WI38 (cell line): ENCODE measurements at regions not wholly inside any gene's neighbourhood (a gene's known extent, or its start where the extent isn't known, plus 50 kb on each side); places are given as distances from the start of the nearest gene placed in this dataset.

Experiments
- H3K4me3 ChIP-seq: 2 replicates; pipeline ENCODE4 v1.5.1; 2011; ENCODE audit warnings: low read depth, mild to moderate bottlenecking, control low read depth, low read length
- TF ChIP-seq, protein P1 (sequence below): IDR thresholded peaks from 2 replicates; pipeline ENCODE4 v1.5.1; 2012; ENCODE audit warnings: low read depth, mild to moderate bottlenecking, control low read depth, low read length

- H3K4me3 ChIP-seq = no peak overlapping the region
- TF ChIP-seq, protein P1, sequence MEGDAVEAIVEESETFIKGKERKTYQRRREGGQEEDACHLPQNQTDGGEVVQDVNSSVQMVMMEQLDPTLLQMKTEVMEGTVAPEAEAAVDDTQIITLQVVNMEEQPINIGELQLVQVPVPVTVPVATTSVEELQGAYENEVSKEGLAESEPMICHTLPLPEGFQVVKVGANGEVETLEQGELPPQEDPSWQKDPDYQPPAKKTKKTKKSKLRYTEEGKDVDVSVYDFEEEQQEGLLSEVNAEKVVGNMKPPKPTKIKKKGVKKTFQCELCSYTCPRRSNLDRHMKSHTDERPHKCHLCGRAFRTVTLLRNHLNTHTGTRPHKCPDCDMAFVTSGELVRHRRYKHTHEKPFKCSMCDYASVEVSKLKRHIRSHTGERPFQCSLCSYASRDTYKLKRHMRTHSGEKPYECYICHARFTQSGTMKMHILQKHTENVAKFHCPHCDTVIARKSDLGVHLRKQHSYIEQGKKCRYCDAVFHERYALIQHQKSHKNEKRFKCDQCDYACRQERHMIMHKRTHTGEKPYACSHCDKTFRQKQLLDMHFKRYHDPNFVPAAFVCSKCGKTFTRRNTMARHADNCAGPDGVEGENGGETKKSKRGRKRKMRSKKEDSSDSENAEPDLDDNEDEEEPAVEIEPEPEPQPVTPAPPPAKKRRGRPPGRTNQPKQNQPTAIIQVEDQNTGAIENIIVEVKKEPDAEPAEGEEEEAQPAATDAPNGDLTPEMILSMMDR = no peak
Observed at GRCh38 chr7:115850774-115851173, 179.8 kb downstream of the TFEC start.

- H3K4me3 ChIP-seq = no peak overlapping the region
- TF ChIP-seq, protein P1 = no peak
Observed at GRCh38 chr7:115844857-115845256, 185.7 kb downstream of the TFEC start.

DNA sequence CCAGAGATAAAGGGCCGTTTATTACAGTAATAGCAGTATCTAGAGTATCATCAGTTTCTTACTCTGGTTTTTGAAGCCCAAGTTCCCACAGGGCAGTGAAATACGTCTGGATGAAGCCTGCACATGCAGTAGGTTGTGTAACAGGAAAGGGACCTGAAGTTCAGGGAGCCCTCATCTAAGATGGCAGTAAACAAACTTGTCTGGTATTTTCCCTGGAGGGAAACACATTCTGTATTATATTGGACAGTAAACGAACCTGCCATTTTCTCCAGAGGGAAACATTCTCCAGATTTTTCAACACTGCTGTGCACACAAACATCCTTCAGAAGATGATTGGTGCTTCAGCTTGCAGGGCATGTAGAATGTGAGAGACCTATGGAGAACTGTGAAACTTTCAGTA is 189.9 kb downstream of the TFEC start:
- H3K4me3 ChIP-seq = no peak overlapping the region
- TF ChIP-seq, protein P1 = no peak

DNA sequence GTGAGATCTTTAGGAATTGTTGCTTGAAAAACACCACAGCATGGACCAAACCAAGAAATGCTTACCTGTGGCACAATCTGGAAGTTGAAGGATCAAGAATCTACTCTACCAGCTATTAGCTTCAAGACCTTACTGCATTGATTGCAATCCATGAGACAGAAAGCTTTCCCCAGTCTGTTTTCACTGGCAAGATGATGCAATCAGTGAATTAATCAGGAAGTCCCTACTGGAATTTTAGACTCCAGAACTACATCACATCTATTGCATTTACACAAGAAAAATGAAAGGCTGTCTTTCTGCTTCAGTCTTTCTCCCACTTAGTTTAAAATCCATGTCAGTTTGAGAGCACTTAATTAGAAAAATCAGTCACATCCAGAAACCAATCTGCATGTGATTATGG is 191.7 kb downstream of the TFEC start:
- TF ChIP-seq, protein P1 = no peak

DNA sequence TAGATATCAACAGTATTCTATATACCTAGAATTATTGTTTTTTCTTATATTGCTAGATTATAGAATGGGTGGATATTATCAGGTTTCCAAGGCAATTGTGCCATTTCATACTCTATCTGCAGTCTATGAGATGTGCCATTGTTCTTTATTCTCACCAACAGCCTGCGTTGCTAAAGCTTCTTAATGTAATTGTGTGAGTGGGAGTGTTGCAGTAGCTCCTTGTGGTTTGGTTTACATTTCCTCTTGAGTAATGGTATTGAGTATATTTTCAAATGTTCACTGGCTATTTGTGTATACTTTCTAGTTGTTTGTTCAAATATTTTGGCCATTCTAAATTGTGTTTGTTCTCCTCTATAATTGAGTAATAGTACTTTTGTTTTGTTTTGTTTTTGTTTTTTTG is 199.2 kb downstream of the TFEC start:
- no peak overlapping the region for H3K4me3 ChIP-seq
- TF ChIP-seq, protein P1 = no peak

More for the DNA sequence above, 191.7 kb downstream of the TFEC start:
- H3K4me3 ChIP-seq = no peak overlapping the region

DNA sequence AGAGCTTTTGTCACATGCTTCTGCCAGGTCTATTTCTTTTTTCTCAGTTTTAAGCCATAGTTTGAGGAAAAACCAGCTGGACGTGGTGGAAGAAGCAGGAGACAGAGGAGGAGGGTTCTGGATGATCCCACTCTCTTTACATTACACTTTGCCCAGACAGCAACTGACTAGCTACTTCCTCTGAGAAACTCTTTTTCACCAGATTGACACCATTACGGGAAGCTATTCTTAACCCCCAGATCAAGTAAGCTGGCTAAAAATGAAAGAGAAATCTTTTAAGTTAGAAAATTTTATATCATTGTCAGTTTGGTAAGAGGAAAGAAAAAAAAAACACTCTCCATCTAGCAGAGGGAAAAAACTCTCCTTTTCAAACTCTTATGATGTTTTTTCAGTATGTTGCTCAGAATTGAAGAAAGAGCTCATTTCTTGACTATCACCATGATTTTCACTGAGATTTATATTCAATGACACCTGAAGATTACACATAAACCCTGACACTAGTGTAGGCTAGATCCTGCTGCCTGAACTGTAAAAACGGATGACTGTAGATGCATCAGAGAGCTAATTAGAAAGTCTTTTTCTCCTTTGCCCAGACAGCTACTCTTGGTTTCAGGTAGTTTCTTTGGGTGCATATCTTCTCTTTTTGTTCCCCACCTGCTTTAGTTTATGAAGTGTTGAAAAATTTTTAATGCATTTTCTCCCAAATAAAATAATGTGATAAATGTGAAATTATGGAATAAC is 203.1 kb downstream of the TFEC start:
- TF ChIP-seq, protein P1 = no peak
- no peak overlapping the region for H3K4me3 ChIP-seq

- TF ChIP-seq, protein P1 = no peak
Observed at GRCh38 chr7:115825456-115826115, 205.0 kb downstream of the TFEC start.

More at GRCh38 chr7:115825456-115826115, 205.0 kb downstream of the TFEC start:
- no peak overlapping the region for H3K4me3 ChIP-seq
